GM21619 (cell line): ENCODE measurements at regions not wholly inside any gene's neighbourhood (a gene's known extent, or its start where the extent isn't known, plus 50 kb on each side); places are given as distances from the start of the nearest gene placed in this dataset.

Source experiments
- ATAC-seq: cut with Tn5 transposase; IDR thresholded peaks from one replicate; pipeline ENCODE4 v1.9.1; 2021; ENCODE audit not compliant: unreplicated experiment

DNA sequence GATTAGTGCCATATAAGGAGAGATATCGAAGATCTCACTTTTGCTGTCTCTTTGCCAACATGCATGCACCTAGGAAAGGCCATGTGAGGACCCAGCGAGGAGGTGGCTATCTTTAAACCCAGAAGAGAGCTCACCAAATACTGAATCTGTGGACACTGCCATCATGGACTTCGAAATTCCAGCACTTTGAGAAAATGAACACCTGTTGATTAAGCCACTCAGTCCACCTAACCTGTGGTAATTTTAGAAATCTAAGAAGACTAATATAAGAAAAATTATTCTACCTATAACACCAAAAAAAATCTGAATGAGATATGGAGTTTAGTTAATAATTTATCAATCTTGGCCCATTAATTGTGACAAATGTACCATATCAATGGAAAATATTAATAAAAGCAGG is 193.6 kb upstream of the CARD18 start:
- no peak for ATAC-seq

DNA sequence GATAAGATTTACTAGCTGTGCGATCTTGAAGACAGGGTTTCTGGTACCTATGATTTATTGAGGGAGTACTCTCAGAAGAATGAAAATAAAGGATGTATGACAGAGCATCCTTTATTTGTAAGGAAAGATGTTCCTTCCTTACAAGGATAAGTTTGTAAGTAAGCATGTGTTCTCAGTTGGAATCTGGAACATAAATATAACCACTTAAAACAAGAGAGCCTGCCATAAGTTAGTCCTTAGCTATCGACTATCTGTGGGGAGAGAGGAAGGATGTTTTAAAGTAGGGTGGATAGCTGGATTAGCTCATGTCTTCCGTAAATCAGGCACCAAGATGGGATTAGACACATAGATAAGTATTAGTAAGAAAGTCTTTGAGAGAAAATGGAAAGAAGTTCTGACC is 192.6 kb upstream of the CARD18 start:
- no peak for ATAC-seq

DNA sequence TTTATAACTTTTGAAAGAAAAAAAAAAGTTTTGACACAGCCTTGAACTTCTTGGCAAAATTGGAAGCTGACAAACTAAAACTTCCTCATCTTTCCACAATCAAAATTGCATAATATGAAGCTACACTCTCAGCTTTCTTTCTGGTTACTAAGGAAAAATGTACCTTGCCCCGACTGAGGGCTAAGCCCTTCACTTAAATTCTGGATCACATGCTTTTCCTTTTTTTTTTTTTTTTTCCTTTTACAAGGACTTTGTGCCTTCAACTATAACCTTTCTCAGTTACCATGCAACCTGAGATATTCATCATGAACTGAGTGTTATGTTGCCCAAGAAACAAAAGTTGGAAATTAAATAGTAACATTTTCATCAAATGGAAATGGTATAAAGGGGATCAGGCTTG is 188.5 kb upstream of the CARD18 start:
- no peak for ATAC-seq

DNA sequence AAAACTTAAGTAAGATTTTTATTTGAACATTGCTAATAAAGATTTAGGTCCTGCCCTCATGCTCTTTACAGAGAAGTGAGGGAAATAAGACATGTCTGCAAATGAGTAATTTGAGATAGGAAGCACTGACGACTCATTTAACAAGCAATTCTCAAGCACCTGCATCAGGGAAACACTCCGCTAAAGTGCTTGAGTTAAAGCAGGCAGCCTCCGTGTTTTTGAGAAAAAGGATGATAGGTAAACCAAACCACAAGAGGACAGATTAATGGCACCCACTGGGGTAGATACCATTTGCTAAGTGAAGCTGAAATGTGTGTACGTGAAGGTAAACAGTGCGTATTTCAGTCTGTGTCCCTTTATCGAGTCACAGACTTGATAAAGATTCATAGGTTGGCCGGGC is 184.6 kb upstream of the CARD18 start:
- no peak for ATAC-seq

DNA sequence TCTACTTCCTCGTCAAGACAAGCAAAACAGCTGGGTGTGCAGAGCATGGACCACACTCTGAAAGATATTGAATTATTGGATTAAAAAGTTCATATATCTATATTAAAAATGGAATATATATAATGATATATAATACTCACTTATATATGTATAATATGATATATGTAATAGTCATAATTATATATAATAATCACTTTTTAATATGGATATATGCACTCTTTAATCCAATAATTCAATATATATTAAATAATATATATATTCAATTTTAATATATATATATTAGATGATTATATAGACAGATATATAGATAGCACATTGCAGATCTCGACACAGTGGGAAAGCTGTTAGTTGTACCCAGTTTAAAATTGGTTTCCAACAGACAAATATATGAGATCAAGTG is 182.1 kb upstream of the CARD18 start:
- ATAC-seq: no peak

DNA sequence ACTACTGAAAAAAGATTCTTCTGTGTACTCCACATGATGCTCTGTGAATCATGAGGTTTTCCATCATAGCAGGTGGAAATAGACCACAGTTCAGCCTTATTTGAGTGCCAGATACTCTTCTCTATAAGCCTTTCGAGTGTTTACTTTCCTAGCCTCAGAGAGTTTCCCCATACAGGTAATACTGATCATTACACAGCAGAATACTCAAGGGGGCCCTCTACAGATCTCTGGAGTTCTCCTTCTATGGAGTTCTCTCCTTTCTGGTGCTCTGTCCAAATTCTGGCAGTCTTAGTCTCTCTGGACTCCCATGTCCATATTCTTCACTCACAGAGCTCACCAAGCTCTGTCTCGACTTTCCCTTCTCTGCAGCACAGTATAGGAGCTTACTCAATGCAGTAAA is 175.7 kb upstream of the CARD18 start:
- no peak for ATAC-seq

DNA sequence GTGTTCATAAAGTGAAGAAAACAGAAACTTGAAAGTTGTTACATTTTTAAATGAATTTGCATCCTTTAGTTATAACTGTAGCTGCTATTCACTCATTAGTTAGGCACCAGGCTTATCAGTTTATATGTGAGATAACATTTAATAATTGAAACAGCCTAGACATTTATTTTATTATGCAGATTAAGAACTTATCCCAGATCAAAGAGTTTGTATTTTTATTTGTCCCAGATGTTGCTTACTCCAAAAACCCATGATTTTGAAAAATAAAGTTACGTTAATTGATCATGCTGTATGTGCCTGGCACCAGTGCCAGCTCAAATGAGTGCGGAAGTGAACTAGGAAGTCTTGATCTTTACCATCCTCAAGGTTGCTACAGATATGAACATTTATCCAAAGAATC is 172.7 kb upstream of the CARD18 start:
- no peak for ATAC-seq

DNA sequence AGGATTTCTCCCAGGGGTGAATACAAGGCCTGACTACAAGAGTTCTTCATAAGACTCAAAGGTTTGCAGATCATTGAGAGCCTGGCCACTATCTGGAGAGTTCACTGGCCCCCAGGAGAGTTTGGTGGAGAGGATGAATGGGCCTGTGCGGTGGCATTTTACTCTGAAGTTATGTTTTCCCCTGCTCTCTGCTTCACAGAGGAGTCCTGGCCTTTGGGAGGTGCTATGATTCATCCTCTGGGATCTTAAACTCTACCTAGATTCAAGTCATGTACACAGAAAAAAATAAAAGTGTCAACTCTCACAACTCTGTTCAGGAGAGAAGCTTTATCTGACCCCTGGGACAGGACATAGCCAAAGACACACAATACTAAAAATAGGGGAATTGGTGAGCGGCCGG is 159.1 kb upstream of the CARD18 start:
- no peak for ATAC-seq

DNA sequence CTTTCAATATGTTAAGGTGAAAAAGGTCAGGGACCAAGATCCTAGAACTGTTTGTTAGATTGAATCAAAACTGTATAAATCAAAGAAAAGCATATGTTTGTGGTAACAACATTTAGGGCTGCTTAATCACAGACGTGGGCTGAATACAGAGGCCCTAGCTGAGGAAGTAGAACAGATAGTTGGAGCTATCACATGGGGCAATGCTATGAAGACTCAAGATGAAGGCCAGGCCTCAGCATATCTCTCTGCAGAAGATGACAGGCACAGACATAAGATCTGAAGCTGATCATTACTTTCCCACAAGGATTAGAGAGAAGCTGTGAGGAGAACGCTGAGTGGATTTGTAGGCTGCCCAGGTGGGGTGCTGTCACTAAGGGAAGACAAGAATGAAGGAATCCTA is 158.6 kb upstream of the CARD18 start:
- no peak for ATAC-seq

DNA sequence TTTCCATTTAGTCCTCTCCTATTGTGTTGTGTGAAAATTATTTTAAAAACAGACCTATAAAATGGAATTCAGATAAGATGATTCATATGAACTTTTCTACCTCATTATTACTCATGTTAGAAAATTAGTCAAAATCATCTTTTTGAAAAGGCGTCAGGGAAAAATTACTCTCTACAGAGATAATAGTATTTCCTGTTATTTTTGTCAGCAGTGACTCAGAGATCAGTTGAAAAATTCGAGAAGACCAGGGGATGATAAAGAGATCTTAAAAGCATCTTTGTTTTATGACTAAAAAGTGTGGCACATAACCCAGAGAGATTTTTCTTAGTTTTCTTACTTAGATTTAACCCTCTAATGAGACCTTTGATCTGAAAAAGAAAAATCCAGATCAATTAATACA is 157.9 kb upstream of the CARD18 start:
- ATAC-seq: no peak

DNA sequence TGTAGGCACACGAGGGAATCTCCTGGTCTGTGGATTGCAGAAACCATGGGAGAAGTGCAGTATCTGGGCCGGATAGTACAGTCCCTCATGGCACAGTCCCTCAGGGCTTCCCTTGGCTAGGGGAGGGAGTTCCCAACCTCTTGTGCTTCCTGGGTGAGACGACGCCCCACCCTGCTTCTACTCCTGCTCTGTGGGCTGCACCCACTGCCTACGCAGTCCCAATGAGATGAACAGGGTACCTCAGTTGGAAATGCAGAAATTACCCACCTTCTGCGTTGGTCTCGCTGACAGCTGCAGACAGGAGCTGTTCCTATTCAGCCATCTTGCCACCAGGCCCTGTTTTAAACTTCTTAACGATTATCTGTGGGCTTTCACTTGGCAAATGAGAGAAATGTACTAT is 157.2 kb upstream of the CARD18 start:
- ATAC-seq: no peak

DNA sequence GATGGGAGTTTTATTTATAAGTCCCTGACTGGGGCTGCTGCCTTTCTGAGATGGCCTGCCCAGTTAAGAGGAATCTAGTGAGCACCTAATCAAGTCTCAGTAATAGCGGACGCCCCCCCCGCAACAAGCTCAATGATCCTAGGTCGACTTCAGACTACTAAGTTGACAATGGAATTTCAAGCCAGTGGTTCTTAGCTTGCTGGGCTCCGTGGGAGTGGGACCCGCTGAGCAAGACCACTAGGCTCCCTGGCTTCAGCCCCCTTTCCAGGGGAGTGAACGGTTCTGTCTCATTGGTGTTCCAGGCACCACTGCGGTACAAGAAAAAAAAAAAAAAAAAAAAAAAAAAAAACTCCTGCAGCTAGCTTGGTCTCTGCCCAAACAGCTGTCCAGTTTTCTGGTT is 156.8 kb upstream of the CARD18 start:
- no peak for ATAC-seq

DNA sequence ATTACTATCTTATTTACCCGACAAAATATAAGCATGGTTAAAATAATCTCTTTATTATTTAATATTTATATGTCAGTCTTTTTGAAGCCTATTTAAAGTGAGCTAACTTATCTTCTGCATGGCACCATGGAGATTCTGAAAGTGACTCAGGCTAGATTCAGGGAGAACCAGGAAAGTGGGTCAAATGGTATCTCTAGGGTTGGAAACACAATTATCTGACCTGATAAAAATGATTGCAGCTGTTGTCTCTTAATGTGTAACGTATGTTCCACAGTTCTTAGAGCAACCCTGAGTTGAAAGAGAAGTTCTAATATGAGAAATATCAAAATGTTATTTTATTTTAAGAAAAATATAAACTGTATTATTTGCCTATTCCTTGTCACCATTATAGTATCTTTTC is 143.1 kb upstream of the CARD18 start:
- no peak for ATAC-seq

DNA sequence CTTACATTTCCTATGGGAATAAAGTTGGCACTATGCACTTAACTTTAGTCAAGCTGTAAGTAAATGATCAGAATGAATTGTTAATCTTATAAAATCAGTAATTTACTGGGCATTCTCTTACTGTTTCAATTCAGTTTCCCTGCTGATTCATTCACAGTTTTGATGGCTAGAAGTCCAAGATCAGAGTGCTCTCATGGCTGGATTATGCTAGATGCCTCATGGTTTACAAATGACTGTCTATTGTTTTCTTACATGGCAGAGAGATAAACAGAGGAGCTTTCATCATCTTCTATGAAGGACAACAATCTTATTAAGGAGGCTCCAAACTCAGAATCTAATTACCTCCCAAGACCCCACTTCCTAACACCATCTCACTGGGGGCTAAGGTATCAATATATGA is 135.1 kb upstream of the CARD18 start:
- no peak for ATAC-seq

DNA sequence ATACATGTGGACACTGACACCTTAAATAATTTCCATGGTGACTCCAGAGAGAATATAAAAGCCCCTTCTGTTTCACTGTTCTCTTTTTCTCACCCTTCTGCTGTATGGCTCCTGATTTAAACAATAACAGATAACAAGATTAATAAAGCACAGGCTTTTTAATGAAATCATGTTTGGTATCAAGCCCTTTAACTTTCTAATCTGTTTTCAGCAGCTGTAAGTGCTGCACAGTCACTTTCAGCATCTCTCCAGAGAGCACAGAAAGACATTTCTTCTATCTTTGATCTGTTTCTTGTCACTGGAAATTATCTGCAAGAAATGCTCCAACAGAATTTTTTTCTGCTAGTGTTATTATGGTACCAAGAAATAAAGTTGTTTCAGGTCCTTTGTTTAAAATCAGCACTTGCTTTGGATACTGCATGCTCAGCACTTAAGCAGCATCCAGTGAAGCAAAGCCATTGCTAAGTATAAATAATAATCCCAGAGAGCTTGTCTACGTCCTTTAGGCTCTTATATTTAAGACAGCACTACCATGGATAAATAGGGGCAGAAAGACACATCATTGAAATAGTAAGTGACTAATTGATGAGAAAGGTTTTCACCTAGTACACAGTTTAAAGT is 134.2 kb upstream of the CARD18 start:
- no peak for ATAC-seq

DNA sequence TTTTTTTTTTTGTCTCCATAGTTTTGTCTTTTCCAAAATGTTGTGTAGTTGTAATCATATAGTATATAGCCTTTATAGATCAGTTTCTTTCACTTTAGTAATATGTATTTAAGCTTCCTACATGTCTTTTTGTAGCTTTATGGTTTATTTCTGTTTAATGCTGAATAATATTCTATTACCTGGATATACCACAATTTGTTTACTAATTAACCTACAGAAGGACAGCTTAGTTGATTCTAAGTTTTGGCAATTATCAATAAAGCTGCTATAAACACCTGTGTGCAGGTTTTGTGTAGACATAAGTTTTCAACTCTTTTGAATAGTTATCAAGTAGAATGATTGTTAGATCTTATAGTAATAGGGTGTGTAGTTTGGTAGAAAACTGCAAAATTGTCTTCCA is 130.3 kb upstream of the CARD18 start:
- no peak for ATAC-seq

DNA sequence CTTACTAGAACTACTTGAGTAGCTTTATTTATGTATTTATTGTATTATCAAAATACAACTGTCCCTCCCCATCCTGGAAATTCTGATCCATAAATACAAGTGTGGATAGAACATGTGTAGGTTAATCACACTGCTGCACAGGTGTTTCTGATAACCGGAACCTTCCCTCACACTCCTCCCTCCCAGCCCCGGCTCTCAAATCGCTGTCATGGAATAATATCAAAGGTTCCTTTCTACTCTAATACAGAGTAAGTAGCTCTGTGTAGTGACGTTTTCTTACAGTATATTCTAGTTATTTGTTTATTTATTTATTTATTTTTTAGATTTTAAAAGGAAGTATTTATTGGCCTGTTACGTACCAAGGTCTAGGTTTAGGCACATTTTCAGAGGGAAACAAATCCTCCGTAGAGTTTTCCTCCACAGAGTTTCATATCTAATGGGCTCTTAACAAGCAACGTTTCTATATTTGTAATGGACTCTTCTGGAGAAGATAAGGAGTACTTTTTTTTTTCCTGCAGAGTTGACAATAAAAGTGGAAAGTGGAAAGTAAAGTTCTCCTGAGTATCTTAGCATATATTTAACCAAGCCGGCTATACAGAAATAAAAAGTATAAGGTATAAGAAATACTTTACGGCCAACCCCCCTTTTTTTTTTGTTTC is 129.0 kb upstream of the CARD18 start:
- no peak for ATAC-seq

DNA sequence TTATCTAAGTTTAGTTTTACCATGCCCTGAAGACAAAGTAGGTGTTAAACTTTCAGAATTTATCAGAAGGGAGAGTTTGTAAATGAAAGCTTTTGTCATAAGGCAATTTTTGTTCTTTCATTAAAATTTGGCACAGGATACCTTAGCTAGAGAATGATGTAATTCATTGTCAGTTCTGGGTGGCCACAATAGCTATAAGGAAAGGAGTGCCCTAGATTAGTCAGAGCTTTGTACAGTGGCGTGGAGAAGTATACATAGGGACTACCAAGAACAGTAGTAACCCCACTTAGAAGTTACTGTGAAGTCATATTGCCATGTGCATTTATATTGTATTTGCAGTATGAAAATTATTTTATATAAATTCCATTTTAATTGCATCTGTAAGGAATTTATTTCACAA is 126.3 kb upstream of the CARD18 start:
- no peak for ATAC-seq

DNA sequence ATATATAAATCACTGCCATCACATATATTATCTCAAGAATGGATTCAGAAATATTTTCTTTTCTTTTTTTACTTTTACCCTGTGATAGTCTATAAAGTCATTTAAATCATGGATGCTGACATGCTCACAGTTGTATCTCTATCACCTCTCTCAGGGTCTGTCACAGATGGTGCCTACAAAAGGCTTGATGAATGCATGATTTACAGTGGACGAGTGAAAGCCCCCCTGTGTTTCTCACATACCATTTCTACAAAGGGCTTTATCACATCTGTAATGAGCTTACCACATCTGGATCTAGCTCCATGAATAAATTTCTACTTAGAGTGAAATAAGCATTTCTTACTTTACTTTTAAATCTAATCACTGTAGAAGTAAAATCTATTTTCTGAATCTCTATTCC is 121.4 kb upstream of the CARD18 start:
- no peak for ATAC-seq

DNA sequence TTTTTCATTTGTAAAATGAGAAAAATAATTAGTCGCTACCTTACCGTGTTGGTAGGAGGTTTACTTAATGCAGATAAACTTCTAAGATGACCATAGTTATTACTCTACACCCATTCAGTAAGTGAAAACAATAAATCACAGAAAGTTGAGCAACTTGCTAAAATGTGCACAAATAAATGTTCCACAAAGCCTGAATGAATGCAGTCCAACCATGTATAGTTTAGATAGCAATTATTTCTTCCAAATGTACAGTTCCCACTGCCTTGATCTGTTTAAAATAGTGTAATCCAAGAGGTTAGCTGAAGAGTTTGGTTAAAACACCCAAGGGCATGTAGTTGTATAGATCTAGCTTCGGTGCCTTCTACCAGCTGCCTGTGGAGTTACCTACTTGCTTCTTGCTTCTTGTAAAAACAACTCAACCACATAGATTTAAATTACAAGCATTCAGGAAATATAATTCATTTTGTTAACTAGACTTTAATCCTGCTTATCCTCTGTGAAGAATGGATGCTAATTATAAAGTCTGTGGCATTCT is 106.3 kb upstream of the CARD18 start:
- no peak for ATAC-seq

DNA sequence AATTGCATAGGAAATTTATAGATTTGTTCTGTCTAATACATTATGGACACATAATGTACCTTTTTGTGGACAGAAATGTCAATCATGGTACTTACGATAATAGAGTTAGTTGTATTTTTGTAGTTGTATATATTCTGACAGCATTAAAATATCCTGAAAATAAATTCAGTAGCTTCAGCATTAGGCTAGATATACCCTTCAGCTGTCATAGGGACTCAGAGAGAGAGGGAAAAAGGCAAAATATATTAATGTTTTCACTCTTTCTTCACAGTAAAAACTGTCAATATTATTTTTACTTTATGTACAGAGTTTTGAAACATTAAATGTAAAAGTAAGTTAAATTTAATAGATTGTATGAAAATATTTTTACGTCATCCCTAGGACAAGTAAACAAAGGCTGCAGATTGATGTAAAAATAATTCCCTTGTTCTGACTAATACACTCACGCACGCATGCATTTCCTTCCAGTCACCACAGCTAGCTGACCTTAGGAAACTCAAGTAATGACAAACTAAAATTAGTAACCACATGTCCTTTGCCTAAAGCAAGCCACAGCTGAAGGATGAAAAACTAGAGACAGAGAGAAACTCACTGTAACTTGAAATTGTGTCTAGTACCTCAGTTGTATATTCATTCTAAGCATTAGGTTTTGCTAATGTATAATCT is 104.7 kb upstream of the CARD18 start:
- no peak for ATAC-seq

DNA sequence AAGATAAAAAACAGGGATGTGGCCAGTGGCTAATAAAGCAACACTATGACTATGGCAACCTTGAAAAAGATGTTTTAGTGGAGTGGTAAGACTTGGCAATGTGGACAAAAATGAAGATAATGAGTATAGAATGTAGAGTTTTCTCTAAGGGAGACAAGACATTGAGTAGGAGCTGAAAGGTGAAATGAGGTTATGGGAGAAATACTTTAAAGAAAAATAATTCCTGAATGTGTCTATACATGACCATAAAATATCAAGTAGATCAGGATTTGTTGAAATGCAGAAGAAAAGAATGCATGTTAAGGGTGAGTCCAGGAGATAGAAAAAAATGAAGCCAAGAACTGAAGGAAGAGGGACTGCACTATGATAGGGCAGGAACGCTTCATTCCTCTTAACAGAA is 101.6 kb upstream of the CARD18 start:
- no peak for ATAC-seq
